ENCODE measurements at regions not wholly inside any gene's neighbourhood (a gene's known extent, or its start where the extent isn't known, plus 50 kb on each side); places are given as distances from the start of the nearest gene placed in this dataset.

- TF ChIP-seq POLR2A (IDR thresholded peaks at IDR 0.05) (no peak), CTCF (IDR thresholded peaks at IDR 0.05) (no peak)
Observed at GRCh38 chr6:128727500-128727899, 155.4 kb upstream of the LAMA2 start.

Measured in stomach (tissue), 4 donors.